ENCODE measurements at regions not wholly inside any gene's neighbourhood (a gene's known extent, or its start where the extent isn't known, plus 50 kb on each side); places are given as distances from the start of the nearest gene placed in this dataset.
A peak's percentile ranks its signal among the peaks of the same experiment; 100 is the strongest.

GRCh38 chr2:181241366-181241765 lies 215.8 kb upstream of the ITGA4 start:
- peaks cover 2% of the 10 kb centered on the region in 2 donors for H3K9me3 Mint-ChIP-seq
- Histone ChIP-seq H3K27me3 (ENCODE audit: control insufficient read depth, insufficient read depth, low read length) (no peaks in the 10 kb centered on the region), H3K27ac (ENCODE audit: low read length) (no peak overlapping the region), H3K4me1 (ENCODE audit: control insufficient read depth, insufficient read depth, low read length) (peaks cover 3% of the 10 kb centered on the region), H3K4me3 (ENCODE audit: low read length) (no peak overlapping the region), H3K9me3 (ENCODE audit: control insufficient read depth, insufficient read depth, low read length) (no peaks in the 10 kb centered on the region), H3K36me3 (ENCODE audit: control insufficient read depth, insufficient read depth, low read length) (no peaks in the 10 kb centered on the region)
- TF ChIP-seq CTCF (IDR thresholded peaks at IDR 0.05), result no peak
- ATAC-seq (no peak), DNase-seq (no peak)
- intact Hi-C loops (cut with micrococcal nuclease), result no loop called here
- peaks cover 15% of the 10 kb centered on the region for H3K36me3 Mint-ChIP-seq
- peaks cover 38 to 39% of the 10 kb centered on the region in 2 donors for H3K4me1 Mint-ChIP-seq
- WGBS (ENCODE audit: insufficient coverage), result 50% methylated on average over 1 of the region's 2 CpGs
- H3K27me3 Mint-ChIP-seq (ENCODE audit: low read depth in 2 of 2), result no peaks in the 10 kb centered on the region
- no peak overlapping the region for H3K27ac Mint-ChIP-seq
- H3K4me3 Mint-ChIP-seq, result no peak overlapping the region

- intact Hi-C loops (cut with micrococcal nuclease), result no loop called here
- WGBS (ENCODE audit: insufficient coverage), result 58% methylated on average over 2 of the region's 2 CpGs
- DNase-seq, result no peak
These were observed 215.4 kb upstream of the ITGA4 start for GRCh38 chr2:181241797-181242196.

GRCh38 chr2:181242262-181242661 lies 214.9 kb upstream of the ITGA4 start:
- WGBS (ENCODE audit: insufficient coverage), result 100% methylated on average over 2 of the region's 2 CpGs
- peak overlapping the region in 1 of 2 donors; percentile 27 for H3K27ac Mint-ChIP-seq
- no peaks in the 10 kb centered on the region for H3K9me3 ChIP-seq (ENCODE audit: control insufficient read depth, insufficient read depth, low read length)
- no peak overlapping the region for H3K4me3 ChIP-seq (ENCODE audit: low read length)
- H3K36me3 Mint-ChIP-seq, result peaks cover 8% of the 10 kb centered on the region
- ATAC-seq, result no peak
- peaks cover 3% of the 10 kb centered on the region for H3K4me1 ChIP-seq (ENCODE audit: control insufficient read depth, insufficient read depth, low read length)
- H3K27ac ChIP-seq (ENCODE audit: low read length), result no peak overlapping the region
- no peak for DNase-seq
- no peak overlapping the region for H3K4me3 Mint-ChIP-seq
- peaks cover under 1% of the 10 kb centered on the region in 2 donors for H3K9me3 Mint-ChIP-seq
- no peak for TF ChIP-seq CTCF (IDR thresholded peaks at IDR 0.05)
- peaks cover 31% of the 10 kb centered on the region in 2 donors for H3K4me1 Mint-ChIP-seq
- no peaks in the 10 kb centered on the region for H3K27me3 ChIP-seq (ENCODE audit: control insufficient read depth, insufficient read depth, low read length)
- no peaks in the 10 kb centered on the region for H3K36me3 ChIP-seq (ENCODE audit: control insufficient read depth, insufficient read depth, low read length)
- no peaks in the 10 kb centered on the region for H3K27me3 Mint-ChIP-seq (ENCODE audit: low read depth in 2 of 2)
- intact Hi-C loops (cut with micrococcal nuclease), result no loop called here

More at GRCh38 chr2:181241797-181242196, 215.4 kb upstream of the ITGA4 start:
- Mint-ChIP-seq H3K27ac (no peak overlapping the region), H3K27me3 (ENCODE audit: low read depth in 2 of 2) (no peaks in the 10 kb centered on the region), H3K4me1 (peaks cover 34 to 35% of the 10 kb centered on the region in 2 donors), H3K4me3 (no peak overlapping the region), H3K36me3 (peaks cover 13% of the 10 kb centered on the region), H3K9me3 (peaks cover 2% of the 10 kb centered on the region in 2 donors)
- Histone ChIP-seq H3K27me3 (ENCODE audit: control insufficient read depth, insufficient read depth, low read length) (no peaks in the 10 kb centered on the region), H3K36me3 (ENCODE audit: control insufficient read depth, insufficient read depth, low read length) (no peaks in the 10 kb centered on the region), H3K4me1 (ENCODE audit: control insufficient read depth, insufficient read depth, low read length) (peaks cover 3% of the 10 kb centered on the region), H3K9me3 (ENCODE audit: control insufficient read depth, insufficient read depth, low read length) (no peaks in the 10 kb centered on the region), H3K4me3 (ENCODE audit: low read length) (no peak overlapping the region), H3K27ac (ENCODE audit: low read length) (no peak overlapping the region)
- ATAC-seq, result no peak
- TF ChIP-seq CTCF (IDR thresholded peaks at IDR 0.05), result no peak

- Mint-ChIP-seq H3K9me3 (no peaks in the 10 kb centered on the region), H3K4me1 (peaks cover 23 to 29% of the 10 kb centered on the region in 2 donors), H3K27ac (no peak overlapping the region), H3K27me3 (ENCODE audit: low read depth in 2 of 2) (no peaks in the 10 kb centered on the region), H3K4me3 (no peak overlapping the region), H3K36me3 (peaks cover 8% of the 10 kb centered on the region)
- Histone ChIP-seq H3K9me3 (ENCODE audit: control insufficient read depth, insufficient read depth, low read length) (no peaks in the 10 kb centered on the region), H3K27me3 (ENCODE audit: control insufficient read depth, insufficient read depth, low read length) (peaks cover 2% of the 10 kb centered on the region), H3K27ac (ENCODE audit: low read length) (no peak overlapping the region), H3K4me1 (ENCODE audit: control insufficient read depth, insufficient read depth, low read length) (peaks cover 3% of the 10 kb centered on the region), H3K4me3 (ENCODE audit: low read length) (no peak overlapping the region), H3K36me3 (ENCODE audit: control insufficient read depth, insufficient read depth, low read length) (no peaks in the 10 kb centered on the region)
- DNase-seq, result no peak
- intact Hi-C loops (cut with micrococcal nuclease), result no loop called here
- no peak for ATAC-seq
- no peak for TF ChIP-seq CTCF (IDR thresholded peaks at IDR 0.05)
These were observed 213.9 kb upstream of the ITGA4 start for GRCh38 chr2:181243319-181243718.

Measured in natural killer cell (primary cell).